CD4-positive, alpha-beta T cell treated with Interleukin-6 for 4 hours (primary cell): ENCODE measurements at regions not wholly inside any gene's neighbourhood (a gene's known extent, or its start where the extent isn't known, plus 50 kb on each side); places are given as distances from the start of the nearest gene placed in this dataset.

Experiments used
- DNase-seq: peaks from one replicate; pipeline ENCODE4 v3.0.0-alpha.2; 2020; ENCODE audit warnings: mixed read lengths

- DNase-seq: no peak
Observed at GRCh38 chr15:39298271-39298962, 282.5 kb upstream of the THBS1 start.

DNA sequence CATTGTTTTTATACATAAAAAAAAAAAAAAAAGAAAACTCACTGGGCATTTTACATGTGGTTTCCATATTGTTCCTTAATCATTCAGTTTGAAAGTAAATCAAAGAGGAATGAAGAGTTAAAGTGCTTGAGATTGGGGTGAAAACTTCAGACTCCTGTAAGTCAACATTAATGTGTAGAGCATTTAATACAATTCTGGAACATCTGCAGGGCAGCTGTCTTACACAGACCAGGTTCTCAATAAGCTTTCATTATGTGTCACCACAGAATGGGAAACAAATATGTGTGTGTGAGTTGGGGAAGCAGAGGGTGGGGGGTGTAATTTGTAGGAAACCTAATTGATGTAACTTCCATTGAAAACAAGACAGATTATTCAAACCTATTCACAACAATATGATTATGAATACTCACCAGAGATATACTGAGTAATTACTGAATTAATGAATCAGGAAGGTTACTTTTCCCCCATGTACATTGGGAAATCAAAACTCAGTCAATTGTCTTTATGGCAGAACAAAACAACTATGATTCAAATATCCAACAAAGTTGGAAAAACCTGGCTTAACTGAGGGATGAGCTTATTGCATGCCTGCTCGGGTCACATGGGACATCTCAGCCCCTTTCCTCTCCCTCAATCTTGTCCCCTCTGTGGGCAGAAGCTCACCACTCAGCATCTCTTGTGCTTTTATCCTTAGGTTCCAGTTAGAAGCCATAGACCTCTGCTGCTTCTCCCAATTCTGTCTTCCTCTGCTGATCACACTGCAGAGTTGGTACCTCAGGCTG is 281.2 kb upstream of the THBS1 start:
- DNase-seq: no peak

- no peak for DNase-seq
Observed at GRCh38 chr15:39300451-39301153, 280.3 kb upstream of the THBS1 start.

DNA sequence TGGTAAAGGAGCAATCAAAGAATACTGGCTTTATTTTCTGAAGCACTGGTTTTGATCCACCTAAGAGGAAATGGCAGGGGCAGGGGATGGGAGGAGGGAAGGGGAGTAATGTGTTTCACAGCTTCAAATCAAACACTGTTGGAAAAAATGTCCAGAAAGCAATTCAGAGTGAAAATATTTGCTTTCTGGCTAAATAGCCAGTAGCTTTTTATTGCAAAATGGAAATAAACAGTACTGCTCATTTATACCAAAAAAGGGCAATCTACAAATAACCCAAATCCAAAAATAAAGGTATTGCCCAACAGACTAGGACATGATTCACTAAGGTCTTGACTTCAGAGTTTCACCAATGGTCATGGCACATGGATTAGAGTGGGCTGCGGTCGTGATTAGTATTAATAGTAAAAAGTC is 279.3 kb upstream of the THBS1 start:
- DNase-seq: no peak

GRCh38 chr15:39302936-39303335 is 277.9 kb upstream of the THBS1 start:
- DNase-seq: no peak

- DNase-seq: no peak
Observed at GRCh38 chr15:39304201-39304841, 276.6 kb upstream of the THBS1 start.

- no peak for DNase-seq
Observed at GRCh38 chr15:39304931-39305728, 275.7 kb upstream of the THBS1 start.

DNA sequence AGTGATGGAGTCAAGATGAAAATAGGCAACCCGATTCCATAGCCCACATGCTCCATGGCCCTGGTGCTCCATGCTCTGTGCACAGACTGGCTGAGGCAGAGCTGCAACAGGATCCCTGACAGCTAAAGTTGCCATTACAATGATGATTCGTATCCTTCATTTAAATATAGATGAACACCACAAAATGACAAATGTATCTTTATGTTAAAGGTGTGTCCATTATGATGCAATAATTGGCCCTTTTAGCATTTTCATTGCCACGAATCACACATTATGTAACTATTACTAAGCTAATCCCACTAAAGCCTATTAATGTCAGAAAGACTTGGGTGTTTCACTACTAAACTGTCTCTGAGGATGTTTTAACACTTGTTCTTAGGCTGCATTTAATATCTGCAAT is 270.2 kb upstream of the THBS1 start:
- no peak for DNase-seq

DNA sequence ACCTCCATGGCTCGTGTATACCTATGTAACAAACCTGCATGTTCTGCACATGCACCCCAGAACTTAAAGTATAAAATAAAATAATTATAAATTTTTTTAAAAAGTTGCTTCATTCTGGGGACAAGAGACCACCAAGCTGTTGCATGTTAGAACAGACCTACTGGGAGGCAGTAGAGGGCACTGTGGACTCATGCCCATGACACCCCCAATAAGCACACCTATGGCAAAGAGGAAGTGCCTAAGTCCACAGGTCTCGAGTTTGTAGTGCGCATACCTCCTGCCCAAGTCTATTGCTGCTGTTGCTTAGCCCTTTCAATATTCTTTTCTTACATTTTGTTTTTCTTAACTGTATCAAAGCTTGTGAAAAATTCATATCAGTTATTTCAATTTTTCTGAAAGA is 267.9 kb upstream of the THBS1 start:
- no peak for DNase-seq

- DNase-seq: no peak
Observed at GRCh38 chr15:39313467-39313866, 267.4 kb upstream of the THBS1 start.

GRCh38 chr15:39313881-39314280 is 267.0 kb upstream of the THBS1 start:
- DNase-seq: no peak

- DNase-seq: no peak
Observed at GRCh38 chr15:39315206-39315850, 265.6 kb upstream of the THBS1 start.

DNA sequence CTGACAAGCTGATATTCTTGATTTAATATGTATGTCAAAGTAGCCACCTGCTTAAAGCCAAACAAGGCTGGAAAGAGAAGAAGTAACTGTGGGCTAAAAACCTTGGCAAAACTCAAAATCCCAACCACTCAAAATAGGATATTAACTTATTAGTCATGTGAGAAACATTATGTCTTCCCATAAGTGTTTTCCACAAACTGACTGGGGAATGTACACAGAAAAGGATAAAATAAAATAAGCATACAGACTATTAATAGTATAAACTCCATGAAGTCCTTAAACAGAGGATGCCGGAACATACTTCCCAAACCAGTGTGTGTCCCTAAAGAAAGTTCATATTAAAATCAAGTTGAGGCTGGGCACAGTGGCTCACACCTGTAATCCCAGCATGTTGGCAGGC is 263.7 kb upstream of the THBS1 start:
- no peak for DNase-seq

- DNase-seq: no peak
Observed at GRCh38 chr15:39318231-39318630, 262.6 kb upstream of the THBS1 start.

GRCh38 chr15:39320355-39320754 is 260.5 kb upstream of the THBS1 start:
- DNase-seq: no peak

GRCh38 chr15:39320886-39321285 is 260.0 kb upstream of the THBS1 start:
- DNase-seq: no peak

DNA sequence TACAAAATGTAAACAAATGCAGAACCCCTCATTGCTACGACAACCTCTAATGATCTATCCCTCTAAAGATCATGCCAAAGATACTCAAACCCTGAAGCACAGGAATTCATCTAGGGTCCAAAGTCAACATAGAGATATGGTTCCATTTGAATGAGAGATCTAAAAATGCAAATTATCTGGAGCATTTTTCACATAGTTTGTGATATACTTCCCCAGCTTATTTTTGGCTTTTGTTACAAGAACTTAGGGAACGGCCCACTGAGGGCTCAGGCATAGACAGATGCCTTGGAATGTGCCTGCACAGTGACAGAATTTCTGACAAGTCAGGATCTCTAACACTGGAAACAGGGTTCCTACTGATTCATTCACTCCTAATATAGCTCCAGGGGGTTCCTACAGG is 258.9 kb upstream of the THBS1 start:
- no peak for DNase-seq

DNA sequence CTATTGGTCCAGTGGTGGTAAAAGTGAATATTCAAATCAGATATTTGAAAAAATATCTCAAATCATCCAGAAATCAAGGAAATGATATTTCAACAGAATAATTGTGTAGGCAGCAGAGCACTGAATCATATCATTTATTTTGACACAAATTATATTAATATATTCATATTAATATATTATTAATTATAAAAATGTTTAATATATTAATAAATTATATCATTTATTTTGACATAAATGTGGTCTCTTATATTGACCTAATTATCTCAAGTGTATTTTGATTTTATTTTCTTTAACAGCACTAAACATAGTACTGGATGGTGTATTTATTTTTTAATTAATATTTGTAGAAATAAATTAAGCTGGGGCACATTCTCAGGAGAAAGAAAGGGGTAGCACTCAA is 257.7 kb upstream of the THBS1 start:
- no peak for DNase-seq

- DNase-seq: no peak
Observed at GRCh38 chr15:39323706-39324105, 257.2 kb upstream of the THBS1 start.

DNA sequence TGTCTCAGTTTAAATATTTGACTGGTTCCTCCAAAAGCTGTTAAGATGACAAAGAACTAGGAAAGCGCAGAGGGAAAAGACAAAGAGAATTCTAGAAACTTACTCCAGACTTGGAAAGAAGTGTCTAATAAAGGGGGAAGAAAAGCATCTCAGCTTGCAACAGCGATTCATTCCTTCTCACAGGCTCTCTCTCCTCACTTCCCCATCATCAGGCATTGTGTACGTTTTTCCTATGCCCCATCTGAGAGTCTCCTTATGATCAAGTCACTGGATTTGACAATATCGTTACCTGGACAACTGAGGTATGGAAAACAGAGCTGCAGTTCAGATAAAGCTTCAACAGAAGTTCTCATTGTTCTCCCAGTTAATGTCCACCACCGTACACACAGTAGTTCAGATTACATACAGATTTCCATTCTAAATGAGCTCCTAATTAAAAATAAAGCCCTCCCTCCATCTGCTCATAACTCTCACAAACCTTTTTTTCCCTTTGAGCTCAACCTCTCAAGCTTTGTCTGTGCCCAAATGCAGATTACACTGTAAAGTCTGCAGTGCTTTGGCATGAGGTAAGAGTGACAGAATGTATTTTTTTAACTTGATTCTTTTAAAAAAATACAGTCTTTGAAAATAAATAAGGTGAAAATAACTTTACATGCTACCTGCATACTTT is 254.4 kb upstream of the THBS1 start:
- DNase-seq: no peak

DNA sequence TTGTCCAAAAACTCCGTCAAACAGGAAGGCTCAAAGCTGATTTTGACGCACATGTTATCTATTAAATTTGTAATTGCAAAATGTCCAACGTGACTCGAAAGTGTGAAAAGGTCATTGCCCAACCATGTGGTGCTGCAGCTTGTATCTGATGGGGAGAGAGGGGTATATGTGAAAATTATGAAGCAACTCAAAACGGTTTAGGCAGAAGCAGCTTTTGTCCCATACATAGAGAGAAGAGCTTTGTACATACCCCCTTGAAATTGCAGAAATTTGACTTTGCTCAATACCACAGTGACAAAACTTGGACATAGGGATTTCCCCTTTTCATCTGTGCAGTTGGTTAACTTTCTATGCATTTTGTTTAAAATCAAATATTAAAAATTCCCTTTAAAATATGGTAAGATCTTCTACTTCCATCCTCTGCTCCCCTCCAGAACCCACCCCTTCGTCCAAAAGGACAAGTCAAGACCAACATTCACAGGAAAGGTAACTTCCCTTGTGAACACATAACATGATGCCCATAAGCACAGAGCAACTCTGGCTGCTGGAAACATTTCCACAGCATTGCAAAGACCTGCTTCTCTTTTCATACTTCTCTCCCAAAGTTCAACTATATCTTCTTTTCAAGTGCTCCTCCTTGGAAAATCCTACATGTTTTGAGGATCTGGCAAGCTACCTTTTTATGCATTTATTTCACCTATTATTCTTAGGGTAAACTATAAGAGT is 253.7 kb upstream of the THBS1 start:
- no peak for DNase-seq
